Upper lobe of right lung (tissue), 1 donor: ENCODE measurements at regions not wholly inside any gene's neighbourhood (a gene's known extent, or its start where the extent isn't known, plus 50 kb on each side); places are given as distances from the start of the nearest gene placed in this dataset.

ENCODE experiments used
- ATAC-seq: fragments of 200-7000 bp; cut with Tn5 transposase; one replicate; pipeline ENCODE4 v1.9.1; 2020; ENCODE audit warnings: mild to moderate bottlenecking, moderate library complexity
- DNase-seq: peaks from one replicate; pipeline ENCODE4 v3.0.0-alpha.2; 2020
- H3K27ac ChIP-seq: fragments of 200-600 bp; one replicate; pipeline ENCODE4 v1.8.0; 2022
- H3K27me3 ChIP-seq: fragments of 200-600 bp; one replicate; pipeline ENCODE4 v1.8.0; 2022; ENCODE audit warnings: mild to moderate bottlenecking
- H3K36me3 ChIP-seq: fragments of 200-600 bp; one replicate; pipeline ENCODE4 v1.8.0; 2022
- H3K4me1 ChIP-seq: fragments of 200-600 bp; one replicate; pipeline ENCODE4 v1.8.0; 2022
- H3K4me3 ChIP-seq: fragments of 200-600 bp; one replicate; pipeline ENCODE4 v1.8.0; 2022; ENCODE audit warnings: mild to moderate bottlenecking
- H3K9me3 ChIP-seq: fragments of 200-600 bp; one replicate; pipeline ENCODE4 v1.8.0; 2022
- intact Hi-C: fragments of 100-400 bp; cut with DNase I; formaldehyde crosslinking; loops from one replicate; pipeline ENCODE4 v1.11.0; 2022
- TF ChIP-seq, protein P1 (sequence below): fragments of 200-600 bp; IDR thresholded peaks from one replicate; pipeline ENCODE4 v1.8.0; 2022; ENCODE audit warnings: antibody characterized with exemption
- donor health status: DM: no; HTN: yes; CAD: no; lungs with severe emphysema.

DNA sequence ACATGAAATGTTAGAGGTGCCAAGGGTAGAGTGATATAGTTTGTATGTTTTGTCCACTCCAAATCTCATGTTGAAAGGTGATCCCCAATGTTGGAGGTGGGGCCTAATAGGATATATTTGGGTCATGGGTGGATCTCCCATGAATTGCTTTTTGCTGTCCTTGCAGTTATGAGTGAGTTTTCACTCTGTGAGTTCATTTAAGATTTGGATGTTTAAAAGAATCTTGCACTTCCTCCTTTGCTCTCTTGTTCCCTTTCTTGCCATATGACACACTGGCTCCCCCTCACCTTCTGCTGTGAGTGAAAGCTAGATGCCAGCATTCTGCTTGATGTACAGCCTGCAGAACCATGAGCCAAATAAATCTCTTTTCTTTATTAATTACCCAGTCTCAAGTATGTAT is 269.2 kb downstream of the ZWINT start:
- Histone ChIP-seq H3K4me1 (no peaks in the 10 kb centered on the region), H3K36me3 (no peaks in the 10 kb centered on the region), H3K4me3 (no peak overlapping the region), H3K9me3 (no peaks in the 10 kb centered on the region), H3K27ac (no peak overlapping the region), H3K27me3 (no peaks in the 10 kb centered on the region)
- DNase-seq (no peak), ATAC-seq (no peak)
- intact Hi-C loops = no loop called here
- TF ChIP-seq, protein P1, sequence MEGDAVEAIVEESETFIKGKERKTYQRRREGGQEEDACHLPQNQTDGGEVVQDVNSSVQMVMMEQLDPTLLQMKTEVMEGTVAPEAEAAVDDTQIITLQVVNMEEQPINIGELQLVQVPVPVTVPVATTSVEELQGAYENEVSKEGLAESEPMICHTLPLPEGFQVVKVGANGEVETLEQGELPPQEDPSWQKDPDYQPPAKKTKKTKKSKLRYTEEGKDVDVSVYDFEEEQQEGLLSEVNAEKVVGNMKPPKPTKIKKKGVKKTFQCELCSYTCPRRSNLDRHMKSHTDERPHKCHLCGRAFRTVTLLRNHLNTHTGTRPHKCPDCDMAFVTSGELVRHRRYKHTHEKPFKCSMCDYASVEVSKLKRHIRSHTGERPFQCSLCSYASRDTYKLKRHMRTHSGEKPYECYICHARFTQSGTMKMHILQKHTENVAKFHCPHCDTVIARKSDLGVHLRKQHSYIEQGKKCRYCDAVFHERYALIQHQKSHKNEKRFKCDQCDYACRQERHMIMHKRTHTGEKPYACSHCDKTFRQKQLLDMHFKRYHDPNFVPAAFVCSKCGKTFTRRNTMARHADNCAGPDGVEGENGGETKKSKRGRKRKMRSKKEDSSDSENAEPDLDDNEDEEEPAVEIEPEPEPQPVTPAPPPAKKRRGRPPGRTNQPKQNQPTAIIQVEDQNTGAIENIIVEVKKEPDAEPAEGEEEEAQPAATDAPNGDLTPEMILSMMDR = no peak

DNA sequence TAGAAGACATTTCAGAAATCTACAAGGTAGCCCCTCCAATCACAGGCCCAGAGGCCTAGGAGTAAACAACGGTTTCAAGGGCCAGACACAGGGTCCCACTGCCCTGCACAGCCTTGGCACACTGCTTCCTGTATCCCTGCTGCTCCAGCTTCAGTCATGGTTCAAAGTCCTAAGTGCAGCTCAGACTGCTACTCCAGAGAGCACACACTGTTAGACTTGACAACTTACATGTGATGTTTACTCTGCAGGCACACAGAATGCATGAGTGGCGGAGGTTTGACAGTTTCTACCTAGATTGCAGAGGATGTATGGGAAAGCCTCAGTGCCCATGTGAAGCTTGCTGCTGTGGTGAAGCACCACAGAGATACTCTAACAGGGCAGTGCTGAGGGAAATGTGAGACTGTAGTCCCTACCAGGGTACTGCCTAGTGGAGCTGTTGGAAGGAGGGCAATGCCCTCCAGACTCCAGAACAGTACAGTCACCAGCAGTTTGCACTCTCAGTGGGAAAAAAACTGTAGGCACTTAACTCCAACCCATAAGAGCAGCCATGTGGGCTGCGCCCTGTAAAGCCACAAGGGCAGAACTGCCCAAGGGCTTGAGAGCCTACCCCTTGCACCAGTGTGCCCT is 270.0 kb downstream of the ZWINT start:
- Histone ChIP-seq H3K9me3 (no peaks in the 10 kb centered on the region), H3K27ac (no peak overlapping the region), H3K36me3 (no peaks in the 10 kb centered on the region), H3K4me1 (no peaks in the 10 kb centered on the region), H3K27me3 (no peaks in the 10 kb centered on the region), H3K4me3 (no peak overlapping the region)
- DNase-seq (no peak), ATAC-seq (peak; percentile 28)
- TF ChIP-seq, protein P1 = no peak
- intact Hi-C loops = no loop called here

- intact Hi-C loops = no loop called here
- DNase-seq = no peak
- Histone ChIP-seq H3K36me3 (no peaks in the 10 kb centered on the region), H3K27me3 (no peaks in the 10 kb centered on the region), H3K9me3 (no peaks in the 10 kb centered on the region), H3K4me1 (no peaks in the 10 kb centered on the region), H3K4me3 (no peak overlapping the region), H3K27ac (no peak overlapping the region)
- TF ChIP-seq, protein P1 = no peak
- no peak for ATAC-seq
Measured at GRCh38 chr10:56085406-56086122, 275.5 kb downstream of the ZWINT start.

DNA sequence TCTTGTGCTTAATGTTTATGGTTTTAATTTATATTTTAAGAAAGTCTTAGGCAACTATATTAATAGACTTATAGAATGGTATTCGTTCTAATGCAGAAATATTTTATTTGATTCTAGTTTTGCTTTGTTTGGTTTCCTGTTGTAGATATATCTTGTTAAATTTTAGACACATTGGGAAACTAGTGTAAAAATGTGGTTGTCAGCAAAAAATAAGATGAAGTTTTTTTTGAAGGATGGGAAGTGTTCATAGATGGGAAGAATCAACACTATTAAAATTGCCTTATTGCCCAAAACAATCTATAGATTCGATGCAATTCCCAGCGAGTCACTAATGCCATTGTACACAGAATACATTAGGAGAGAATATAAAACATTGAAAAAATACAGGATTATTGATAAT is 278.9 kb downstream of the ZWINT start:
- DNase-seq (no peak), ATAC-seq (no peak)
- intact Hi-C loops = no loop called here
- no peaks in the 10 kb centered on the region for H3K27me3 ChIP-seq
- H3K9me3 ChIP-seq = no peaks in the 10 kb centered on the region
- no peaks in the 10 kb centered on the region for H3K4me1 ChIP-seq
- H3K36me3 ChIP-seq = no peaks in the 10 kb centered on the region
- TF ChIP-seq, protein P1 = no peak
- no peak overlapping the region for H3K27ac ChIP-seq
- no peak overlapping the region for H3K4me3 ChIP-seq

GRCh38 chr10:56068473-56069263 is 292.4 kb downstream of the ZWINT start:
- Histone ChIP-seq H3K9me3 (no peaks in the 10 kb centered on the region), H3K36me3 (no peaks in the 10 kb centered on the region), H3K27me3 (no peaks in the 10 kb centered on the region), H3K4me1 (no peaks in the 10 kb centered on the region), H3K4me3 (no peak overlapping the region), H3K27ac (no peak overlapping the region)
- ATAC-seq (peak; percentile 31), DNase-seq (peak; percentile 48)
- intact Hi-C loops = no loop called here
- TF ChIP-seq, protein P1 = no peak
